HUES64 (cell line): ENCODE measurements at regions not wholly inside any gene's neighbourhood (a gene's known extent, or its start where the extent isn't known, plus 50 kb on each side); places are given as distances from the start of the nearest gene placed in this dataset.

Experiments used
- H3K27ac ChIP-seq: 2 replicates; pipeline ENCODE4 v1.7.0; 2013; ENCODE audit warnings: low read depth, low read length, inconsistent platforms
- H3K27me3 ChIP-seq: 2 replicates; pipeline ENCODE4 v1.6.1; 2013; ENCODE audit warnings: mild to moderate bottlenecking, low read length; ENCODE audit not compliant: insufficient read depth
- H3K36me3 ChIP-seq: 2 replicates; pipeline ENCODE4 v1.6.1; 2013; ENCODE audit warnings: mild to moderate bottlenecking, low read length; ENCODE audit not compliant: insufficient read depth
- H3K4me1 ChIP-seq: 2 replicates; pipeline ENCODE4 v1.6.1; 2013; ENCODE audit warnings: mild to moderate bottlenecking, low read length, moderate library complexity; ENCODE audit not compliant: insufficient read depth
- H3K4me3 ChIP-seq: 2 replicates; pipeline ENCODE4 v1.5.1; 2013; ENCODE audit warnings: mild to moderate bottlenecking, low read length, moderate library complexity
- H3K9ac ChIP-seq: 2 replicates; pipeline ENCODE4 v1.6.1; 2013; ENCODE audit warnings: mild to moderate bottlenecking, low read depth, low read length
- H3K9me3 ChIP-seq: 2 replicates; pipeline ENCODE4 v1.6.1; 2013; ENCODE audit warnings: low read depth, low read length; ENCODE audit not compliant: insufficient read depth
- WGBS: fragments of 150-250, 120-280 bp; methylation state at CpG from one replicate; pipeline ENCODE4 v1.1.7; 2013; ENCODE audit warnings: missing lambda C conversion rate; 5-methylcytosine and 5-hydroxymethylcytosine counted together

- peaks cover 6% of the 10 kb centered on the region for H3K4me1 ChIP-seq
- H3K27ac ChIP-seq, result no peak overlapping the region
- 87% methylated on average over 18 of the region's 18 CpGs for WGBS
- H3K27me3 ChIP-seq, result peaks cover 17% of the 10 kb centered on the region
- H3K9me3 ChIP-seq, result no peaks in the 10 kb centered on the region
- no peak overlapping the region for H3K4me3 ChIP-seq
- no peaks in the 10 kb centered on the region for H3K36me3 ChIP-seq
- H3K9ac ChIP-seq, result no peak overlapping the region
Observed at GRCh38 chr22:49446145-49446758, 381.4 kb downstream of the BRD1 start.

GRCh38 chr22:49444781-49445180 lies 382.9 kb downstream of the BRD1 start:
- Histone ChIP-seq H3K4me3 (no peak overlapping the region), H3K9ac (no peak overlapping the region), H3K27me3 (peaks cover 11% of the 10 kb centered on the region), H3K4me1 (no peaks in the 10 kb centered on the region), H3K27ac (no peak overlapping the region), H3K36me3 (no peaks in the 10 kb centered on the region), H3K9me3 (no peaks in the 10 kb centered on the region)
- 95% methylated on average over 13 of the region's 14 CpGs for WGBS

- Histone ChIP-seq H3K27ac (no peak overlapping the region), H3K36me3 (no peaks in the 10 kb centered on the region), H3K4me3 (no peak overlapping the region), H3K27me3 (no peaks in the 10 kb centered on the region), H3K4me1 (no peaks in the 10 kb centered on the region), H3K9me3 (no peaks in the 10 kb centered on the region), H3K9ac (no peak overlapping the region)
- 96% methylated on average over 23 of the region's 23 CpGs for WGBS
Observed at GRCh38 chr22:49440931-49441330, 386.7 kb downstream of the BRD1 start.

- H3K36me3 ChIP-seq, result no peaks in the 10 kb centered on the region
- H3K9me3 ChIP-seq, result no peaks in the 10 kb centered on the region
- no peak overlapping the region for H3K27ac ChIP-seq
- no peaks in the 10 kb centered on the region for H3K27me3 ChIP-seq
- no peak overlapping the region for H3K4me3 ChIP-seq
- no peaks in the 10 kb centered on the region for H3K4me1 ChIP-seq
- no peak overlapping the region for H3K9ac ChIP-seq
- 82% methylated on average over 10 of the region's 10 CpGs for WGBS
Observed at GRCh38 chr22:49439373-49439772, 388.3 kb downstream of the BRD1 start.

GRCh38 chr22:49437956-49438355 lies 389.7 kb downstream of the BRD1 start:
- Histone ChIP-seq H3K36me3 (no peaks in the 10 kb centered on the region), H3K27me3 (no peaks in the 10 kb centered on the region), H3K9ac (no peak overlapping the region), H3K9me3 (no peaks in the 10 kb centered on the region), H3K4me3 (no peak overlapping the region), H3K27ac (no peak overlapping the region), H3K4me1 (no peaks in the 10 kb centered on the region)
- WGBS, result 89% methylated on average over 16 of the region's 16 CpGs

GRCh38 chr22:49437356-49437755 lies 390.3 kb downstream of the BRD1 start:
- no peaks in the 10 kb centered on the region for H3K4me1 ChIP-seq
- no peak overlapping the region for H3K4me3 ChIP-seq
- 94% methylated on average over 17 of the region's 17 CpGs for WGBS
- H3K9ac ChIP-seq, result no peak overlapping the region
- no peak overlapping the region for H3K27ac ChIP-seq
- no peaks in the 10 kb centered on the region for H3K9me3 ChIP-seq
- H3K36me3 ChIP-seq, result no peaks in the 10 kb centered on the region
- H3K27me3 ChIP-seq, result no peaks in the 10 kb centered on the region

GRCh38 chr22:49436056-49436455 lies 391.6 kb downstream of the BRD1 start:
- no peak overlapping the region for H3K9ac ChIP-seq
- H3K4me1 ChIP-seq, result no peaks in the 10 kb centered on the region
- no peaks in the 10 kb centered on the region for H3K27me3 ChIP-seq
- no peak overlapping the region for H3K4me3 ChIP-seq
- H3K36me3 ChIP-seq, result no peaks in the 10 kb centered on the region
- H3K27ac ChIP-seq, result no peak overlapping the region
- no peaks in the 10 kb centered on the region for H3K9me3 ChIP-seq
- 84% methylated on average over 11 of the region's 11 CpGs for WGBS

GRCh38 chr22:49435596-49435995 lies 392.1 kb downstream of the BRD1 start:
- Histone ChIP-seq H3K4me1 (no peaks in the 10 kb centered on the region), H3K9me3 (no peaks in the 10 kb centered on the region), H3K36me3 (no peaks in the 10 kb centered on the region), H3K9ac (no peak overlapping the region), H3K4me3 (no peak overlapping the region), H3K27ac (no peak overlapping the region), H3K27me3 (no peaks in the 10 kb centered on the region)
- 72% methylated on average over 13 of the region's 13 CpGs for WGBS

- H3K27ac ChIP-seq, result no peak overlapping the region
- no peaks in the 10 kb centered on the region for H3K9me3 ChIP-seq
- no peaks in the 10 kb centered on the region for H3K4me1 ChIP-seq
- no peaks in the 10 kb centered on the region for H3K27me3 ChIP-seq
- no peak overlapping the region for H3K4me3 ChIP-seq
- 88% methylated on average over 37 of the region's 37 CpGs for WGBS
- H3K36me3 ChIP-seq, result no peaks in the 10 kb centered on the region
- H3K9ac ChIP-seq, result no peak overlapping the region
Observed at GRCh38 chr22:49433717-49434611, 393.7 kb downstream of the BRD1 start.

GRCh38 chr22:49432897-49433443 lies 394.7 kb downstream of the BRD1 start:
- no peaks in the 10 kb centered on the region for H3K36me3 ChIP-seq
- H3K9ac ChIP-seq, result no peak overlapping the region
- no peak overlapping the region for H3K4me3 ChIP-seq
- no peaks in the 10 kb centered on the region for H3K27me3 ChIP-seq
- WGBS, result 67% methylated on average over 9 of the region's 15 CpGs
- H3K9me3 ChIP-seq, result no peaks in the 10 kb centered on the region
- H3K27ac ChIP-seq, result no peak overlapping the region
- no peaks in the 10 kb centered on the region for H3K4me1 ChIP-seq

GRCh38 chr22:49432211-49432896 lies 395.3 kb downstream of the BRD1 start:
- Histone ChIP-seq H3K9me3 (no peaks in the 10 kb centered on the region), H3K4me1 (no peaks in the 10 kb centered on the region), H3K4me3 (no peak overlapping the region), H3K27me3 (no peaks in the 10 kb centered on the region), H3K27ac (no peak overlapping the region), H3K36me3 (no peaks in the 10 kb centered on the region), H3K9ac (no peak overlapping the region)
- 83% methylated on average over 19 of the region's 19 CpGs for WGBS
